Duodenal mucosa (tissue), 2 donors: ENCODE measurements at regions not wholly inside any gene's neighbourhood (a gene's known extent, or its start where the extent isn't known, plus 50 kb on each side); places are given as distances from the start of the nearest gene placed in this dataset.

Source experiments
- H3K27ac ChIP-seq: one replicate; pipeline ENCODE4 v1.7.0; 2013; ENCODE audit warnings: low read depth, low read length
- H3K27me3 ChIP-seq, 2 donors: one replicate each; pipeline ENCODE4 v1.7.0; 2013; ENCODE audit warnings: low read length in 2 of 2, control low read depth in 1 of 2; ENCODE audit not compliant: insufficient read depth in 2 of 2, control insufficient read depth in 1 of 2
- H3K36me3 ChIP-seq, 2 donors: one replicate each; pipeline ENCODE4 v1.7.0; 2013; ENCODE audit warnings: low read length in 2 of 2, control low read depth in 1 of 2; ENCODE audit not compliant: insufficient read depth in 2 of 2, control insufficient read depth in 1 of 2
- H3K4me1 ChIP-seq, 2 donors: one replicate each; pipeline ENCODE4 v1.7.0; 2013; ENCODE audit warnings: low read length in 2 of 2, control low read depth in 1 of 2; ENCODE audit not compliant: insufficient read depth in 2 of 2, control insufficient read depth in 1 of 2
- H3K4me3 ChIP-seq, 2 donors: one replicate each; pipeline ENCODE4 v1.7.0; 2013; ENCODE audit warnings: low read length in 2 of 2, low read depth in 1 of 2
- H3K9ac ChIP-seq, 2 donors: one replicate each; pipeline ENCODE4 v1.7.0; 2013; ENCODE audit warnings: low read length in 2 of 2, low read depth in 1 of 2
- H3K9me3 ChIP-seq, 2 donors: one replicate each; pipeline ENCODE4 v1.7.0; 2013; ENCODE audit warnings: low read length in 2 of 2, control low read depth in 1 of 2; ENCODE audit not compliant: control insufficient read depth in 1 of 2

DNA sequence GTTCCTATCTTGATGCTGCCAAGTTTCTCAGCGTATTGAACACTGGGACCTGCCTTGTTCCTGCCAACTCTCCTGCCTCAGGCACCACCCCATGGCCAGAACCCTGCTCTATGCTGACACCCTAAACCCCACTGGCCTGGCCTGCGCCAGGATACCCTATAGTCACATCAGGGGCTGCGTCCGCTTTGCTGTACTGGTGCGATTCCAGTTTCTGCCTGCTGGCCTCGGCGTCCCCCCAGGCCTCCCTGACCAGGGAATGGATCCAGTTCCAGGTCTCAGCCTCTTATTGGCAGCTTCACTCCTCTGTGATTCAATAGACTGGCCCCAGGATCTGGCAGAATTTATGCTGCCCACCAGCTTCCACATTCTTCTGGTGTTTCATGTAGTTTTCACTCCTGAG lies 55.0 kb downstream of the GPR6 start:
- no peaks in the 10 kb centered on the region for H3K9me3 ChIP-seq
- H3K9ac ChIP-seq, result no peak overlapping the region
- no peak overlapping the region for H3K4me3 ChIP-seq
- H3K36me3 ChIP-seq, result no peaks in the 10 kb centered on the region
- H3K27ac ChIP-seq, result no peak overlapping the region
- no peaks in the 10 kb centered on the region for H3K4me1 ChIP-seq
- no peaks in the 10 kb centered on the region for H3K27me3 ChIP-seq

- Histone ChIP-seq H3K27me3 (no peaks in the 10 kb centered on the region), H3K9ac (no peak overlapping the region), H3K9me3 (no peaks in the 10 kb centered on the region), H3K36me3 (no peaks in the 10 kb centered on the region), H3K27ac (no peak overlapping the region), H3K4me1 (no peaks in the 10 kb centered on the region), H3K4me3 (no peak overlapping the region)
These were observed 55.9 kb downstream of the GPR6 start for GRCh38 chr6:110033749-110034666.

GRCh38 chr6:110034667-110035036 lies 56.5 kb downstream of the GPR6 start:
- H3K9me3 ChIP-seq, result no peaks in the 10 kb centered on the region
- no peaks in the 10 kb centered on the region for H3K36me3 ChIP-seq
- H3K4me3 ChIP-seq, result no peak overlapping the region
- no peak overlapping the region for H3K9ac ChIP-seq
- no peak overlapping the region for H3K27ac ChIP-seq
- no peaks in the 10 kb centered on the region for H3K27me3 ChIP-seq
- peaks cover 0 to 6% of the 10 kb centered on the region in 2 donors for H3K4me1 ChIP-seq

- peaks cover 0 to 8% of the 10 kb centered on the region in 2 donors for H3K4me1 ChIP-seq
These were observed 57.2 kb downstream of the GPR6 start for GRCh38 chr6:110035321-110035720.

GRCh38 chr6:110036408-110037302 lies 58.5 kb downstream of the GPR6 start:
- Histone ChIP-seq H3K27ac (no peak overlapping the region), H3K4me3 (no peak overlapping the region), H3K9ac (no peak overlapping the region), H3K4me1 (peaks cover 0 to 8% of the 10 kb centered on the region in 2 donors), H3K27me3 (no peaks in the 10 kb centered on the region), H3K36me3 (no peaks in the 10 kb centered on the region), H3K9me3 (no peaks in the 10 kb centered on the region)

More at GRCh38 chr6:110035321-110035720, 57.2 kb downstream of the GPR6 start:
- Histone ChIP-seq H3K27ac (no peak overlapping the region), H3K4me3 (no peak overlapping the region), H3K9me3 (no peaks in the 10 kb centered on the region), H3K9ac (no peak overlapping the region), H3K27me3 (no peaks in the 10 kb centered on the region), H3K36me3 (no peaks in the 10 kb centered on the region)

GRCh38 chr6:110037726-110038295 lies 59.7 kb downstream of the GPR6 start:
- Histone ChIP-seq H3K9me3 (no peaks in the 10 kb centered on the region), H3K27me3 (no peaks in the 10 kb centered on the region), H3K36me3 (no peaks in the 10 kb centered on the region), H3K9ac (no peak overlapping the region), H3K27ac (no peak overlapping the region), H3K4me1 (peaks cover 0 to 8% of the 10 kb centered on the region in 2 donors), H3K4me3 (no peak overlapping the region)

DNA sequence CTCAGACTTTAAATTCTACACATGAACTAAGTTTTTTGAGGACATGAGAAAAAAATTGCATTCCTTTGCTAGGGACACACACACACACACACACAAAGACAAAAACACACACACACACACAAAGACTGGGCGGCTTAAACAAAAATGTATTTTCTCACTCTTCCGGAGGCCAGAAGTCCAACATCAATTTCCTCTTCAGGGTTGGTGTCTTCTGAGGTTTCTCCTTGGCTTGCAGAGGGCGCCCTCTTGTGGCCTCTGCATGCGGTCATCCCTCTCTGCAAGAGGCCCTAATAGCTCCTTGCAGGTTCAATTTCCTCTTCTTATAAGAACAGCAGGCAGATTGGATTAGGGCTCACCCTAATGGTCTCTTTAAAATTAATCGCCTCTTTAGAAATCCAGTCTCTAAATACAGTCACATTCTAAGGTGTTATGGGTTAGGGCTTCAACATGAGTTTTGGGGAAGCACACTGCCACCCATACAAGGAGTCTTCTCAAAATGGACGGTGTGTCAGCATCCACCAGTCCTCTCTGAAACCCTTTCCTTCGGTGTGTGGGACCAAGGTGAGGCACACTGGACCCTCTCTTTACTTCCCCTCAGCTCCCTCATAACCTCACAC lies 61.4 kb downstream of the GPR6 start:
- no peaks in the 10 kb centered on the region for H3K36me3 ChIP-seq
- H3K4me3 ChIP-seq, result peak overlapping the region; percentile 66 to 74
- no peaks in the 10 kb centered on the region for H3K27me3 ChIP-seq
- no peaks in the 10 kb centered on the region for H3K9me3 ChIP-seq
- peak overlapping the region; percentile 57 to 71 for H3K9ac ChIP-seq
- H3K4me1 ChIP-seq, result peaks cover 0 to 8% of the 10 kb centered on the region in 2 donors
- H3K27ac ChIP-seq, result no peak overlapping the region

- Histone ChIP-seq H3K4me1 (peaks cover 0 to 8% of the 10 kb centered on the region in 2 donors), H3K4me3 (peak overlapping the region; percentile 66 to 74), H3K9me3 (no peaks in the 10 kb centered on the region), H3K27me3 (no peaks in the 10 kb centered on the region), H3K9ac (peak overlapping the region; percentile 57 to 71), H3K36me3 (no peaks in the 10 kb centered on the region), H3K27ac (no peak overlapping the region)
These were observed 61.9 kb downstream of the GPR6 start for GRCh38 chr6:110039981-110040383.

DNA sequence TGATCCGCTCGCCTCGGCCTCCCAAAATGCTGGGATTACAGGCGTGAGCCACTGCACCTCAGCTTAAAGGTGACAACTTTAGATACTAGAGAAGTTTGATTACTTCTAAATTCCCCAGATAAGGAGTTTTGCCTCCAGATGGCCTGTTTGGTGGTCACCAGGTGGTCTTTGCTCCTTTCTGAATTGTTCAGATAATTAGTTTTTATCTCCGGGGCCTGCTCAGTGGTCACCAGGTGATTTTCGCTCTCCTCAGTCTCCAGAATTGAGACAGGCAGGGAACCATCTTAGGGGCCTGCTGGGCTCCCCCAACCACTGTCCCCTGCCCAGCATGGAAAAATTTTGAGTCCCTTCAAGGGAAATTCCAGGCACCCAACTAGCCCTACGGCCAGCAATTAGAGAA lies 62.6 kb downstream of the GPR6 start:
- Histone ChIP-seq H3K9ac (no peak overlapping the region), H3K9me3 (no peaks in the 10 kb centered on the region), H3K27ac (no peak overlapping the region), H3K36me3 (no peaks in the 10 kb centered on the region), H3K27me3 (no peaks in the 10 kb centered on the region), H3K4me3 (no peak overlapping the region), H3K4me1 (peaks cover 0 to 8% of the 10 kb centered on the region in 2 donors)
